ENCODE measurements at regions not wholly inside any gene's neighbourhood (a gene's known extent, or its start where the extent isn't known, plus 50 kb on each side); places are given as distances from the start of the nearest gene placed in this dataset.
"Not testable (repeated sequence)": the region's sequence is repeated elsewhere in the genome, so short reads cannot be mapped to it uniquely, and the experiment has no call there.

DNA sequence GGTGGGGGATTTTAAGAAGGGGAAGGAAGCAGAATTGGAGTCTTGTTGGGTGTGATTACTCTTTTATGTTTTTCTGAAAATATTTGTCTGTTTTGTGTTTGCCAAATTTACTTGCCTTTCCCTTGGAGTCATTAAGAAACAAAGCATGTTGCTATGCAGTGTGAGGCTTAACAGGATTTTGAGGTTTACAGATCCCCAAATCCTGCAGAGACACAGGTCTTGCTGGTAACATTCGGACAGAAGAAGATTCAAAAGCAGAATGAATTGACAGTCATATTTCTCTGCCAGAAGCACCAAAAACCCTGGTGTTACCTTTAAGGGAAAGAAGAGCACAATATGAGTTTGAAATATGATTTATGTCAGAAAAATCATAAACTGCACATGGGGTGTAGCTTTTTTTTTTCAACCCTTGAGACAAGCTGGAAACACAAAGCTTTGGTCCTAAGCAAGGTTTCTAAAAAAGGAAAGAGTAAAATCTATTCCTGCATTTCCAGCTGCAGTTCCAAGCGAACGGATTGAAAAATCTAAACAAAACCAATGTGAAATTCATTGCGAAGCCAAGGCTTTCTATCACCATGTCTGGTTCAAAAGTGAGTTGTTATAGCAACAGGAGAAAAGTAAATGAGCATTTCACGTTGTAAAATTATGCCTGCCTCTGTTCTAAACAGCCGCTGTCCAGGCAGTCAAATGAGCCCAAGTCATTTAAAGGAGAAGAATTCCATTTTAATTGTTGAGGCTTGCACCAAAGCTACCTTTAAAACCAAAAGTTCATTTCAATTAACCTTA, 358.9 kb upstream of the SASH1 start:
- DNase-seq, result no peak

DNA sequence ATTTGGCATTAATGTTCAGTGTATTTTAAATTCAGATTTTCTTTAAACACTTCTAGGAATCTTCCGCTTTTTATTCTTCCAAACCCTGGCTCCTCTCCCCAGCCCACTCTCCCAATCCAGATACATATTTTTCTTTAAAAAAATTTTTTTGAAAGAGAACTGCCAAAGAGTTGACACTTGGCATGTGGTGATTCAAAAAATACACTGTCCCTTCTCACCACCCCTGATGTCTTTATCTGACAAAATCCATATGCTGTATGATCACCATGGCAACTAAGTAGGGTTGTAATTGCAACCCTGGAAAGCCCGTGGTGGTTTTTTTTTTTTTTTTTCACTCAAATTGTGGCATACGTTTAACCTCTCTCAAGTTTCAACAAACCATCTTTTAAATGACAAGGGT, 355.8 kb upstream of the SASH1 start:
- DNase-seq, result no peak

DNA sequence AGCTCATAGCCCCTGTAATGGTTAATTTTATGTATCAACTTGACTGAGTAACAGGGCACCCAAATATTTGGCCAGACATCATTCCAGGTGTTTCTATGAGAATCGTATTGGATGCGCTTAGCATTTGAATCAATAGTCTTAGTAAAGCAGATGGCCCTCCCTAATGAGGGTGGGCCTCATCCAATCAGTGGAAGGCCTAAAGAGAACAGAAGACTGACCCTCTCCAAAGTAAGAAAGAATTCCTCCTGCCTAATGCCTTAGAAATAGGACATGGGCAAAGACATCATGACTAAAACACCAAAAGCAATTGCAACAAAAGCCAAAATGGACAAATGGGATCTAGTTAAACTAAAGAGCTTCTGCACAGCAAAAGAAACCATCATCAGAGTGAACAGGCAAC, 352.5 kb upstream of the SASH1 start:
- no peak for DNase-seq

DNA sequence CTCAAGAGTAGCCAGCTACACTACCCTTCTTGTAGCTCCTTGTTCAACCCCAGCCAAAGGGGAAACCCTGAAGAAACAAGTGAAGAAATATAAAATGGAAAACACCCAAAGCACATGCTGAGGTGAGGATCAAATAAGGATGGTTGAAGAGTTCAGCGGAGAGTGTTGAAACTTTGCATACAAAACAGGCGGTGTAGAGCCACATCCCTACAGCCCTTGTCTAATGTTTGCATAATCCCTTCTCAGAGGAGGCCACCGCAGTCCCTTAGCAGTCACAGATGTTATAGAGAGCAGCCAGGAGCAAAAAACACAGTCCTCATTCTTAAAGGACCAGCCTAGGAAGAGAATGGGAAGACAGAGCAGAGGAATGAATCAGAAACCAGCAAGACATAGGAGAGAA, 350.7 kb upstream of the SASH1 start:
- no peak for DNase-seq

DNA sequence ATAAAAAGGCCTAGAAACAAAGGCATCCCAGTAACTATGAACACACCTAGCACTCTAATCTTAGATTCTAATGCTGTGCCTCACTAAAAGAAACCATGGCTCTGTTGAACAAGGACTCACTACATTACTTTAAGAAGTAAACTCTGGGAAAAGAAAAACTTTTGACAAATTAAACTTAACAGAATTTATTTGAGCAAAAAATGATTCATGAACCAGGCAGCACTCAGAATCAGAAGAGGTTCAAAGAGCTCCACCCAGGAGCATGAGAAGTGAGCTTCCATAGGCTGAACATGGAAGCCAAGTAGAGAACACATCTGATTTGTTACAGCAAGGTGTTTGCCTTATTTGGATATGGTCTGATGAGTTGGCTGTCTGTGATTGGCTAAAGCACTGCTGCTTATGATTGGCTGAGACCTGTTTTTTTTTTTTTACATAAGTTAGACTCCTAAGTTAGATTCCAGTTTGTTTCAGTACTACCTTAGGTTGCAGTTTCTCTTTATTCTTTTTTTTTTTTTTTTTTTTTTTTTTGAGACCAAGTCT, 343.6 kb upstream of the SASH1 start:
- no peak for DNase-seq

DNA sequence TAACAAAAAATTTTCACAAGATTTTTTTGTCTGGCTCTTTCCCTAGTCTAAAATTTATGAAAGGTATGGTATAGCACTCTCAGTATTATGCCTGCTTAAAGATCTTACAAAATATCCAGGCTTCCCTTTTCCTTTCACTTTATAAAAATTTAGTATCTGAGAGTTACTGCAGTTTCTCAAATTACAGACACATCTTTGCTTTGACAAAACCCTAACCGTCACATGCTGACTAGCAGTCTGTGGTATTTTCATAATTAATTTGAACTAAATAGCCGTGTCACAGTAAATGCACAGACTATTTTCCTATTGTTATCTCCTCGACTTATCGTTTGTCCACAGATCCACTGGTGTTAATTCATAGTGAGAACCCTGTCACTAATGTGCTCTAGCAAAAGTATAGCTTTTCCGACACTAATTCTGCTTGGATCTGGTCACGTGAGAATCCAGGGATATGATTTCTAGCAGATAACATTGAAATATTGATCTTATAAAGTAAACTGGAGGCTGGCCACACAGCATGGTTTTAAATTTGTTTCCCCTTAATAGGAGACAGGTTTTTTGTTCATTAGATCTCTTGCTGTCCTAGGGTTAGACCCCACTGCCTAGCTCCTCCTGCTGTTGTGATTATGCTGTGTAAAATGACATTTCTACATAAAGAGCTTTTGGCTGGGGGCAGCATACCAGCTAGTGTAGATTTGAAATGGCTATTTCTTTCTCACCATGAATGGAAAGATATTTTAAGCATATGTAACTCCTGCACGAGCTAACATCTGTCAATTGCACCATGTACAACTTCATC, 340.6 kb upstream of the SASH1 start:
- no peak for DNase-seq

DNA sequence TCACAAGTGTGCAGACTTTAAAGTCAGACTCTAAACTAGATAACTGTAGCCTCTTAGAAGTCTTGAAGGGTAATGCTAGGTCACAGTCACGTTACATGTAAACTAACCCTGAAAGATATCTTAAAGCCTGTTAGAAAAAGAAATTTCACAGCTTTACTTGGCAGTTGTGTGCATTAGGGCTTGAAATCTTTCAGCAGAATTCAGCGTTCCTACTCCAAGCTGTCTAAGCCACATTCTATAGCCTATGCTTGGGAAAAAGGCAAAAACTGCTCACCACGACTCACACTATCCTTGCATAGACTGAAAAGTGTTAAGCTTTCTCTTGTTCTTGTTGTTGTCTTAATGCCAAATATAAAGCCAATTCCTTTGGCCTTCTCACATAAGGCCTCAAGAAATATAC, 338.0 kb upstream of the SASH1 start:
- DNase-seq, result no peak

DNA sequence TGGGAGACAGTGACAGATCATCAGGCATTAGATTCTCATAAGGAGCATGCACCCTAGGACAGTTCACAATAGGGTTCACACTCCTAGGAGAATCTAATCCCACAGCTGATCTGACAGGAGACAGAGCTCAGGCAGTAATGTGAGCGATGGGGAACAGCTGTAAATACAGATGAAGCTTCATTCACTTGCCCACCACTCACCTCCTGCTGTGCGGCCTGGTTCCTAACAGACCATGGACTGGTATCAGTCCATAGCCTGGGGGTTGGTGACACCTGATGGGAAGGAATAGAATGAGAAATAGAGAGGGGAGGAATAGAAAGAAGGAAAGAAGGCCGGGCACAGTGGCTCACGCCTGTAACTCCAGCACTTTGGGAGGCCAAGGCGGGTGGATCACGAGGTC, 336.8 kb upstream of the SASH1 start:
- DNase-seq, result no peak

DNA sequence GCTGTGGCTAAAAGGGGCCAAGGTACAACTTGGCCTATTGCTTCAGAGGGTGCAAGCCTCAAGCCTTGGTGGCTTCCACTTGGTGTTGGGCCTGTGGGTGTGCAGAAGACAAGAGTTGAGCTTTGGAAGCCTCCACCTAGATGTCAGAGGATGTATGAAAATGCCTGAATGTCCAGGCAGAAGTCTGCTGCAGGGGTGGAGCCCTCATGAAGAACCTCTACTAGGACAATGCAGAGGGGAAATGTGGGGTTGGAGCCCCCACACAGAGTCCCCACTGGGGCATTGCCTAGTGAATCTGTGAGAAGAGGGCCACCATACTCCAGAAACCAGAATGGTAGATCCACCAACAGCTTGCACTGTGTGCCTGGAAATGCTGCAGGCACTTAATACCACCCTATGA, 332.1 kb upstream of the SASH1 start:
- not testable (repeated sequence) for DNase-seq

DNA sequence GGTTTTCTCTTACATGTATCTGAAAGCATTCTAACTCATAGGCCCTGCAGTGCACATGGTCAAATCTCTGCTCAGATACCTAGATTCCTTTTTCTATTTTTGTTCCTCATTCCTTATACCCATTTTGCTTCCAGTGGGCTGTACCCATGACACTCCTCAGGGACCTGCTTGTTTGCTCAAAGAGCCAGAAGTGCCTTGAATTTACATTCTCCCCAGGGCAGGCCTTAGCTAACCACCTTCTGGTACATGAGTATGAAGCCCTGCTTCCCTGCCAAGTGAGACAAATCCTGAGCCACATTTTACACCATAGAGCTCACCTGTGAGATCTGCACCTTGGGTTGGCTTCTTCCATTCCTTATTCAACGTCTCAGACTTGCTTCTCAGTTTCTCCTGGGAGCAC, 326.6 kb upstream of the SASH1 start:
- DNase-seq, result no peak

DNA sequence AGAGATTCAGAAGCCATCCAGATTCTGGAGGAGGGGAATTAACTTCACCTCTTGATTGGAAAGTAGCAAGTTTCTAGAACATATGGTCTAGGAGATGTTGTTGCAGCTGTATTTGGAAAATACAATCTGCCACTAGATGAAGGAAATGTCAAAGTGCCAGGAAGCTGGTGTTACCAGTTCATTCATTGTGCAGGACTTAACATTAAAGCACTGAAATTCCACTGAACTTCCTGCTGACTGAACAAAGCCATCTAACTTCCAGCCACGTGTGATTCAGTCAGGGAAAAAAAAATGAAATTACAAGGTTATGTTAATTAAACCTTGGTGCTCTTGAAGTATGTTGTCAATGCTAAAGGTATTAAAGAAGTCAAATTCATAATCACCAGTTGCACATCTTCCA, 321.5 kb upstream of the SASH1 start:
- no peak for DNase-seq

DNA sequence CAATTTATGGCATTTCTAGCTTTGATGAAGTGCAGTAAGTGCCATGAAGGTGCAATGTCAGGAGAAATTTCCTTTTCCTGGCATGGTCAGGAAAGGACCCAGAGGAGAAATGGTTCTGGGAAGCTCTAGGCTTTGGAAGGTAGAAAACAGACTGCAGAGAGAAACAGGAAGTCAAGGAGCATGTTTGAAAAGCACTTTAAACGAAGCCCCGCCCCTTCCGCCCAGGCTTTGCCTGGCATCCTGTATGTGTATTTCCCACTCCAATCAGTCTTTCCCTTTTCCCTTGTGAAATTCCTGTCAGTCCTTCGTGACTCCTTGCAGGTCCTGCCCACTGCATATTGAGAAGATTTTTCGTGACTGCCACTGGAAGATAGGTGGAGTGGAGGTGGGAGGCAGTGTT, 320.9 kb upstream of the SASH1 start:
- no peak for DNase-seq

DNA sequence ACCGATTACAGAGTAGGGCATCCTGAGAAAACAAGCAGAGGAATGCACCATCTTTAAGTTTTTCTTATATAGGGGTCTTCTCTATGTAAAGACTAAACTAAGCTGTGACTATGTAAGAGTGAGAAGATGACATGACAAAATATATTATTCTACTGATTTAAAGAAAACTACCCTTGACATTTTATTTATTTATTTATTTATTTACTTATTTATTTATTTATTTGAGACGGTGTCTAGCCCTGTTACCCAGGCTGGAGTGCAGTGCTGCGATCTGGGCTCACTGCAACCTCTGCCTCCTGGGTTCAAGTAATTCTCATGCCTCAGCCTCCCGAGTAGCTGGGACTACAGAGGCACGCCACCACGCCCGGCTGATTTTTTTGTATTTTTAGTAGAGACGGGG, 320.4 kb upstream of the SASH1 start:
- DNase-seq, result not testable (repeated sequence)

DNA sequence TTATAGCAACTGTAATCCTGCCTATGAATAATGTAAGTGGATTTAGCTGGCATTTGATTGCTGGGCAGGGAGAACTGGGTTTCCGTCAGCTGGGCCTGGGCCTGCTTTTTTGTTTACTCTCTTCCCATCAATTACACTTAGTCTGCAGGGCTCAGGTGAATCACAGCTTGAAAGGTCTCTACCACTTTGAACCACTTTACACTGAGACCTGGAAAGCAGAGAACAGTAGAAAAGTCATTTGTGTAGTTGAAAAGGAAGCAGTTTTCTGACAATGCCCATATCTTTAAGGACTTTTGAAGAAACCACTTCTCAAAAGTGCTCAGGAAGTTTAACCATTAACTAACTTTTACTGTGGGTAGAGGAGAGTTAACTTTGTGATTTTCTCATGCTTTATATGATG, 315.4 kb upstream of the SASH1 start:
- no peak for DNase-seq

DNA sequence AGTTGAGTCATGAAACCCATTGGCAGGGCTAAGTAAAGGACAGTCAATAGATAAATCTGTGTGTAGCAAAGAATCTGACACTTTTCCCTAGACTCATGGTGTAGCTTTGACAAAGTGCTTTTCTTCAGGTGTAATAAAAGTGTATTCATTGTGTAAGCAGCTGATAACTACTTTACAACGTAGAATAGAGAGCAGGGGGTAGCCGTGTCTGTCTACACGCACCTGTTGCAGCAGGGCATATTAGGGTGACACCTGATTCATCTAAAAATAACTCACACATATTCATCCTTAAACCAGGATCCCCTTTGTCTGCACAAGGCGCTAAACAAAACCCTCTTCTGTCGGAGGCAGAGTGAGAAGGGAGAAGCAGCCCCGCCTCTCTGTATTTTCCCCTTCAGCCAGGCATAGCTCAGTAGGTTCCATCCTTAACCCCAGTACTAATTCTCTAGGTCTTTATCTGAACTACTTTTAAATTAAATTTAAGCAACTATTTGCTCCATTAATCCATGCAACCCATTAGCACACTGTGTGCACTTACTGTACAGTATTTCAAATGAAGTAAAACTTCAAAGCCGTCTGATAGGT, 306.7 kb upstream of the SASH1 start:
- DNase-seq, result no peak

DNA sequence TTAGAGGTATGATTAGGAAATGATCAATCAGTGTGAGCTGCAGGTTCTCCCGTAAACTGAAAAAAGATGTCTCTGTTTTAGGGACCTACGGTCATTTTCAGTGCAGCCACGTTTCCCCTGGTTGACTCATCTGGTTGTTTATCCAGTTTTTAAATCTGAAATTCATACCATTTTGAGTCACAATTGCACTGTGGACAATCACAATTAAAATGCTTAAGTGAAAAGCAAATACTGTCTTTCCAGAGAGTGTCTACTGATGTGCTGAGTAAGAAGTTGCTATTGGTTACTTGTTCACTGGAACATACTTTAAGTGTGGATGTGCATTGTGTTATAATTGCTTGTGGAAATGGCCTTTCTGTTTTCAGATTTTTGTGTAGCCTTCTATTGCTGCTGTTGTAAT, 305.1 kb upstream of the SASH1 start:
- no peak for DNase-seq

DNA sequence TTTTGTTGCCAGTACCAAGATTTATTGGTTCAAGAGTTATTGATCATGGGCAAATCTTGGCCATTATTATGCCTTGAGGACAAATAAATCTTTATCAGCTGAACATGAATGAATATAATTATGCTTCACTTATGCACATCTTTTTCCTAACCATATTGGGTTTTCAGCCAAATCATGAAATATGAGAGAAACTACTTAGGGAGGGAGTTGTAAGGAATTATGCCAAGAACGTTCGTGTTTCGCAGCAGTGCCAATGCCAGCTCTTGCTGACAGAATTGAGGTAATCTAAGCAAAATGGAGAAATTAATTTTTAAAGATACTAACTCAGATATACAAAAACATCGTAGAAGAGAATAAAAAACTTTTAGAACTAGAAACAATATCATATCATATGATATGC, 301.1 kb upstream of the SASH1 start:
- no peak for DNase-seq

DNA sequence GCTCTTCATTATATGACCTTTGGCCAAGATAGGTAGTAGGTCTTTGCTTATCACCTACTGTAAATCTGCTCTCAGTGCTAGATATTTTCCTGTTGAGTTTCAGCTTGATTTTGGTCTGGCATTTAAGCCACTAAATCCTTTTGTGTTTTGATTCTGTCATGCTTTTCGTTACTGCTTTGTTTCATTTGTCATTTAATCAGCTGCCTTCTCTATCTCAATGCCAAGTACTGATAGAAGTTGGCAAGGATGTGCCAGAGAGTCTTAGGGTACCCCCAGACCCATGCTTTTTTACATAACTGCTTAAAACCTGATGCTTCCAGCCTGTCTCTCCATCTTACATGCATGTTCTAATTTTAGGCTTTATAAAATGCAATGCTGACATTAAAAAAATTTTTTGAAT, 300.1 kb upstream of the SASH1 start:
- DNase-seq, result no peak

DNA sequence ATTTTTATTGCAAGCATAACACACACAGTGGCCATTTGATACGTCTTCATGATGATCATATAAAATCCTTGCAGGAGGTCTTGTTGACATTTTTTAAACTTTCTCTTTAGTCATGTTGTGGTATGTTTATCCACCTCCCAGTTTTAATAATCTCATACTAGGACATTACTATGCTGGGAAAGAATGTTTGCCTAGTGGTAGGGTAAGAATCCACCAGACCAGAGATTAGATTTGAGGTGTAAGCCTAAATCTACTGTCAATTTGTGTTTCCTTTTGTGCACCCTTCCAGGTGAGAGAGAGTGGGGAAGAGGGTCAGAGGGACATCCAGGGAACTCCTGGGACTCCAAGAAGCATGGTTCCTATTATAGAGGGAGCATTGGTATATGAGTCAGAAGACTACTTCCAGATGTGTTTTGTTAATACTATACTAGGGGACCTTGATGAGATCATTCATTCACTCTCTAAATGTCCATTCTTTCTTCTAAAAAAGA, 298.3 kb upstream of the SASH1 start:
- DNase-seq, result no peak

DNA sequence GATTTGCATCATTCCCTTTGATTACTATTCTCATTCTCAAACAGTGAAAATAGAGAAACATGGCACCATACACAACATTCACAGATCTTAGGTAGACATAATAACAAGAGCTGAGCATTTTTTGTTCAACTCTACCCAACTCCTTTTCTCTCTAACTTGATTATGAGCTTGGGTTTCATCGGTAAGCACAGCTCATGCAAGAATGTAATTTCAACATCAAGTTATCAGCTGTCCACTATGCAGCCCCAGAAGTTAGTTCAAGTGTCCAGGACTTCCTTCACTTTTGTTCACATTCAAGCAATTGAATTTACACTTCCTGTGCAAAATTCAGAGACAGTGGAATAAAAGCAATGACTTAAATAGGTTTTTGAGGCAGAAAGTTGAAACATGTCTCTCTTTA, 297.7 kb upstream of the SASH1 start:
- DNase-seq, result no peak

DNA sequence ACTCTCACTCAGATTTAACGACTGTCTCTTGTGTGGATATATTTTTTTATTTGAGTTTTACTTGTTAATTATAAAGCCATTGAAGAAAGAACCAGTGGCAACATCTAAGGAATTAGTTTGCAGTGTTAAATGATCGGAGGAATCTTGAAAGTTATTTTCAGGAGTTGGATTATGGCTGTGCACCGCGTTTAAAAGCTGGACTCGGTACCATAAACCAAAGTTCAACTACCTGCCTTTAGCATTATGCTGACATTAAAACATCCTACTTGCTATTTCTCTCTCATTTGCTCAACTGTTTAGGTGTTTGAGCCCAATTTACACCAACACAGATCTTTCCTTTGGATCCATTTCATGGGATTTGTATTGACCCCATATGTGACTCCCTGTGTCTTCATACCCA, 289.4 kb upstream of the SASH1 start:
- no peak for DNase-seq

DNA sequence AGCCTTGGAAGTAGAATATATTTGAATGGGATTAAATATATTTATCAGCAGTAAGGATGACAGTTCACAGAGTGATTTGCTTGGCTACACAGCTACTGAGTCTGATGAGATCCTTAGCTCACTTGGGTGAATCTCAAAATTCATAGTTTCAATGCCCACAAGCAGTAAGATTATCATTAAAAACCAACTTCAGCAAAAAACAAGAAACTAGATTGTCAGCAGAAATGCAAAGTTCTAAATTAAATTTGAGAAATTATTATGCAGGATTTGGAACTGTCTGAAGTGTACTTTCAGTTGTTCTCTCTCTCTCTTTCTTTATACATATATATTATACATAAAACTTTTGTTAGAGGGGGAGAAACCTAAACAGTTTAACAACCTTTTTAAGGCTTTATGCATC, 288.8 kb upstream of the SASH1 start:
- no peak for DNase-seq

DNA sequence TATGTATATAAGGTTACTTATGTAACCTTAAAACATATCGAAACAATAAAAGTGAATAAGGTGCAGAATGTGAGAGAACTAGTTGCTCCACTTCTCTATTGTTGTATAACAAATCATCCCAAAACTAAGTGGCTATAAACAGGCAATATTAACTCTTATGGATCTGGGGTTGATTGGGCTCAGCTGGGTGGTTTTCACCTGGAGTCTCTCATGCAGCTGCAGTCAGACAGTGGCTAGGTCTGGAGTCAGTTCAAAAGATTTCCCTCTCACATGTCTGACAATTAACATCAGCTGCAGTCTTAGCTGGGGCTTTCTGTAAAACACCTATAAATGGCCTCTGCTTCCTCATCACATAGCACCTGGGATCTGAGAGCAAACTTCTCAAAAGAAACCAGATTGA, 288.4 kb upstream of the SASH1 start:
- DNase-seq, result no peak

Data from C1 segment of cervical spinal cord (tissue), 14 donors.